ENCODE measurements at regions not wholly inside any gene's neighbourhood (a gene's known extent, or its start where the extent isn't known, plus 50 kb on each side); places are given as distances from the start of the nearest gene placed in this dataset.

GRCh38 chr20:17818187-17818586, 118.4 kb downstream of the BANF2 start:
- TF ChIP-seq, protein P1, sequence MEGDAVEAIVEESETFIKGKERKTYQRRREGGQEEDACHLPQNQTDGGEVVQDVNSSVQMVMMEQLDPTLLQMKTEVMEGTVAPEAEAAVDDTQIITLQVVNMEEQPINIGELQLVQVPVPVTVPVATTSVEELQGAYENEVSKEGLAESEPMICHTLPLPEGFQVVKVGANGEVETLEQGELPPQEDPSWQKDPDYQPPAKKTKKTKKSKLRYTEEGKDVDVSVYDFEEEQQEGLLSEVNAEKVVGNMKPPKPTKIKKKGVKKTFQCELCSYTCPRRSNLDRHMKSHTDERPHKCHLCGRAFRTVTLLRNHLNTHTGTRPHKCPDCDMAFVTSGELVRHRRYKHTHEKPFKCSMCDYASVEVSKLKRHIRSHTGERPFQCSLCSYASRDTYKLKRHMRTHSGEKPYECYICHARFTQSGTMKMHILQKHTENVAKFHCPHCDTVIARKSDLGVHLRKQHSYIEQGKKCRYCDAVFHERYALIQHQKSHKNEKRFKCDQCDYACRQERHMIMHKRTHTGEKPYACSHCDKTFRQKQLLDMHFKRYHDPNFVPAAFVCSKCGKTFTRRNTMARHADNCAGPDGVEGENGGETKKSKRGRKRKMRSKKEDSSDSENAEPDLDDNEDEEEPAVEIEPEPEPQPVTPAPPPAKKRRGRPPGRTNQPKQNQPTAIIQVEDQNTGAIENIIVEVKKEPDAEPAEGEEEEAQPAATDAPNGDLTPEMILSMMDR (IDR thresholded peaks at IDR 0.05), result no peak
- TF ChIP-seq POLR2A (IDR thresholded peaks at IDR 0.05), result no peak

All from lower leg skin (tissue), 3 donors.